Astrocyte (in vitro differentiated cells and primary cell): ENCODE measurements at regions not wholly inside any gene's neighbourhood (a gene's known extent, or its start where the extent isn't known, plus 50 kb on each side); places are given as distances from the start of the nearest gene placed in this dataset.

Experiments used
- CTCF ChIP-seq: IDR thresholded peaks from 2 replicates; pipeline ENCODE4 v1.5.1; 2011; ENCODE audit warnings: low read depth, mild to moderate bottlenecking, inconsistent platforms, low read length, moderate library complexity; ENCODE audit not compliant: insufficient read depth
- EZH2 ChIP-seq: IDR thresholded peaks from 2 replicates; pipeline ENCODE4 v1.6.1; 2012; ENCODE audit warnings: mild to moderate bottlenecking, low read length, inconsistent platforms; ENCODE audit not compliant: insufficient read depth

GRCh38 chr6:23412770-23413169 is 713.2 kb upstream of the NRSN1 start:
- no peak for TF ChIP-seq CTCF
- no peak for TF ChIP-seq EZH2
